ENCODE measurements at regions not wholly inside any gene's neighbourhood (a gene's known extent, or its start where the extent isn't known, plus 50 kb on each side); places are given as distances from the start of the nearest gene placed in this dataset.

DNA sequence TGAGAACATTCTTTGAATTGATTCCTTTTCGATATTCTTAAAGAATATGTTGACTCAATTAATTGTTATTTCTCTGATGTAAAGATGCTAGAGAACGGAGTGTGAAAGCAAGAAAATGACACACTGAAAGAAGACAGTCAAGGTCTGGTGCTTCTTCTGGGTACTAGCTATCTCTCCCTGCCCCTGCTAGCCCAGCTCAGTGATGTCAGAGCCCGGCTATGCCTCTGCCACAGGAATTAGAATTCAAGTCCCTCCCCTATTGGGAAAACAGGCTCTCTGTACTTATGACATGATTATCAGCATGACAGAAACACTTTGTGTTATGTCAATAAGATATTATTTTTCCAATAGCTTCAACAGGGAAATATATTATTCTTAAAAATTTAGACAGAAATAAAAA, 252.4 kb downstream of the KCNC2 start:
- no peak overlapping the region for H3K4me2 ChIP-seq (ENCODE audit: extremely low read depth, insufficient read depth, low read length)
- H3K27me3 ChIP-seq (ENCODE audit: control insufficient read depth, insufficient read depth, low read length): no peaks in the 10 kb centered on the region
- no peaks in the 10 kb centered on the region for H4K20me1 ChIP-seq (ENCODE audit: control insufficient read depth, extremely low read depth, insufficient read depth, low read length)
- TF ChIP-seq, protein P1, sequence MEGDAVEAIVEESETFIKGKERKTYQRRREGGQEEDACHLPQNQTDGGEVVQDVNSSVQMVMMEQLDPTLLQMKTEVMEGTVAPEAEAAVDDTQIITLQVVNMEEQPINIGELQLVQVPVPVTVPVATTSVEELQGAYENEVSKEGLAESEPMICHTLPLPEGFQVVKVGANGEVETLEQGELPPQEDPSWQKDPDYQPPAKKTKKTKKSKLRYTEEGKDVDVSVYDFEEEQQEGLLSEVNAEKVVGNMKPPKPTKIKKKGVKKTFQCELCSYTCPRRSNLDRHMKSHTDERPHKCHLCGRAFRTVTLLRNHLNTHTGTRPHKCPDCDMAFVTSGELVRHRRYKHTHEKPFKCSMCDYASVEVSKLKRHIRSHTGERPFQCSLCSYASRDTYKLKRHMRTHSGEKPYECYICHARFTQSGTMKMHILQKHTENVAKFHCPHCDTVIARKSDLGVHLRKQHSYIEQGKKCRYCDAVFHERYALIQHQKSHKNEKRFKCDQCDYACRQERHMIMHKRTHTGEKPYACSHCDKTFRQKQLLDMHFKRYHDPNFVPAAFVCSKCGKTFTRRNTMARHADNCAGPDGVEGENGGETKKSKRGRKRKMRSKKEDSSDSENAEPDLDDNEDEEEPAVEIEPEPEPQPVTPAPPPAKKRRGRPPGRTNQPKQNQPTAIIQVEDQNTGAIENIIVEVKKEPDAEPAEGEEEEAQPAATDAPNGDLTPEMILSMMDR (conservative IDR thresholded peaks at IDR 0.05 in 1 of 2, IDR thresholded peaks at IDR 0.05 in 1 of 2; ENCODE audit: low read depth in 1 of 2, low read length in 2 of 2): no peak
- TF ChIP-seq EZH2 (IDR thresholded peaks at IDR 0.05; ENCODE audit: low read length, missing control alignments): no peak
- H3K36me3 ChIP-seq (ENCODE audit: control insufficient read depth, insufficient read depth, low read length): no peaks in the 10 kb centered on the region
- DNase-seq (ENCODE audit: low read depth in 2 of 2): no peak
- no peaks in the 10 kb centered on the region for H3K79me2 ChIP-seq (ENCODE audit: control insufficient read depth, insufficient read depth, low read length)
- H3K4me3 ChIP-seq (replicated peaks in 1 of 4; ENCODE audit: control extremely low read depth in 1 of 4, insufficient read depth in 1 of 4, low read depth in 3 of 4, low read length in 4 of 4): no peak overlapping the region
- H2AFZ ChIP-seq (ENCODE audit: low read length): no peak overlapping the region
- no peak overlapping the region for H3K9ac ChIP-seq (ENCODE audit: insufficient read depth, low read length)
- no peak overlapping the region for H3K27ac ChIP-seq (ENCODE audit: insufficient read depth, low read length)
- no peaks in the 10 kb centered on the region for H3K4me1 ChIP-seq (ENCODE audit: control insufficient read depth, extremely low read depth, insufficient read depth, low read length)
- no peaks in the 10 kb centered on the region for H3K9me3 ChIP-seq (ENCODE audit: control insufficient read depth, insufficient read depth, low read depth, low read length)

DNA sequence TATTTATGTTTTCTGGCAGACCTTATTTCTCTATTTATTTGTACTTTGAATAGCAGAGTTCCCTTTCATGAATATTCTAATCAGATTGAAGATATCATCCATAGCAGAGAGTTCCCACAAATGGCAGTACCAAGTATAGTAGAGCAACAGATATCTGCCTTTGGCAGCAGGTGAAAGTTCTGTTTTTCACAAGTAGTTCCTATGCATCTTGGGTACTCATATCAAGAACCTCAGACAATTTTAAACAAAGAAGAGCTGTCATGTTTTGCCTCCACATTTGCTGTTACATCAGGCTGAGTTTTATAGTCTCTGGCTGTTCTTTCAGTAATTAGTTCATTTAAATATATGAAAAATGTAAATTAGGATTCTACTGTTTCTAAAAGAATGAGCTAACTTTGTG, 252.0 kb downstream of the KCNC2 start:
- Histone ChIP-seq H3K4me2 (ENCODE audit: extremely low read depth, insufficient read depth, low read length) (no peak overlapping the region), H3K27me3 (ENCODE audit: control insufficient read depth, insufficient read depth, low read length) (no peaks in the 10 kb centered on the region), H2AFZ (ENCODE audit: low read length) (no peak overlapping the region), H4K20me1 (ENCODE audit: control insufficient read depth, extremely low read depth, insufficient read depth, low read length) (no peaks in the 10 kb centered on the region), H3K9ac (ENCODE audit: insufficient read depth, low read length) (no peak overlapping the region), H3K9me3 (ENCODE audit: control insufficient read depth, insufficient read depth, low read depth, low read length) (no peaks in the 10 kb centered on the region), H3K4me3 (replicated peaks in 1 of 4; ENCODE audit: control extremely low read depth in 1 of 4, insufficient read depth in 1 of 4, low read depth in 3 of 4, low read length in 4 of 4) (no peak overlapping the region), H3K27ac (ENCODE audit: insufficient read depth, low read length) (no peak overlapping the region), H3K4me1 (ENCODE audit: control insufficient read depth, extremely low read depth, insufficient read depth, low read length) (no peaks in the 10 kb centered on the region), H3K79me2 (ENCODE audit: control insufficient read depth, insufficient read depth, low read length) (no peaks in the 10 kb centered on the region), H3K36me3 (ENCODE audit: control insufficient read depth, insufficient read depth, low read length) (no peaks in the 10 kb centered on the region)
- no peak for TF ChIP-seq EZH2 (IDR thresholded peaks at IDR 0.05; ENCODE audit: low read length, missing control alignments)
- TF ChIP-seq, protein P1 (conservative IDR thresholded peaks at IDR 0.05 in 1 of 2, IDR thresholded peaks at IDR 0.05 in 1 of 2; ENCODE audit: low read depth in 1 of 2, low read length in 2 of 2): no peak
- DNase-seq (ENCODE audit: low read depth in 2 of 2): no peak

GRCh38 chr12:74959657-74960056, 250.0 kb downstream of the KCNC2 start:
- DNase-seq (ENCODE audit: low read depth in 2 of 2): no peak
- TF ChIP-seq EZH2 (IDR thresholded peaks at IDR 0.05; ENCODE audit: low read length, missing control alignments): no peak
- TF ChIP-seq, protein P1 (conservative IDR thresholded peaks at IDR 0.05 in 1 of 2, IDR thresholded peaks at IDR 0.05 in 1 of 2; ENCODE audit: low read depth in 1 of 2, low read length in 2 of 2): no peak
- no peaks in the 10 kb centered on the region for H3K36me3 ChIP-seq (ENCODE audit: control insufficient read depth, insufficient read depth, low read length)
- H3K79me2 ChIP-seq (ENCODE audit: control insufficient read depth, insufficient read depth, low read length): no peaks in the 10 kb centered on the region
- no peak overlapping the region for H3K4me3 ChIP-seq (replicated peaks in 1 of 4; ENCODE audit: control extremely low read depth in 1 of 4, insufficient read depth in 1 of 4, low read depth in 3 of 4, low read length in 4 of 4)
- H4K20me1 ChIP-seq (ENCODE audit: control insufficient read depth, extremely low read depth, insufficient read depth, low read length): no peaks in the 10 kb centered on the region
- H3K9me3 ChIP-seq (ENCODE audit: control insufficient read depth, insufficient read depth, low read depth, low read length): no peaks in the 10 kb centered on the region
- H3K4me1 ChIP-seq (ENCODE audit: control insufficient read depth, extremely low read depth, insufficient read depth, low read length): no peaks in the 10 kb centered on the region
- H2AFZ ChIP-seq (ENCODE audit: low read length): no peak overlapping the region
- H3K9ac ChIP-seq (ENCODE audit: insufficient read depth, low read length): no peak overlapping the region
- H3K4me2 ChIP-seq (ENCODE audit: extremely low read depth, insufficient read depth, low read length): no peak overlapping the region
- H3K27me3 ChIP-seq (ENCODE audit: control insufficient read depth, insufficient read depth, low read length): no peaks in the 10 kb centered on the region
- no peak overlapping the region for H3K27ac ChIP-seq (ENCODE audit: insufficient read depth, low read length)
